CD4-positive, CD25-positive, alpha-beta regulatory T cell (primary cell): ENCODE measurements at regions not wholly inside any gene's neighbourhood (a gene's known extent, or its start where the extent isn't known, plus 50 kb on each side); places are given as distances from the start of the nearest gene placed in this dataset.

Experiments used
- ATAC-seq, 2 donors: fragments of 150-1000 bp; cut with Tn5 transposase; one replicate each; pipeline ENCODE4 v1.10.0; 2021; ENCODE audit warnings: low read depth in 2 of 2, moderate number of reproducible peaks in 2 of 2, moderate library complexity in 1 of 2
- DNase-seq, 3 donors: peaks; one replicate each; pipeline versions ENCODE4 v3.0.0 to v3.0.0-alpha.2; 2012 to 2022; ENCODE audit warnings: mixed read lengths in 1 of 3
- H3K27ac ChIP-seq: one replicate; pipeline ENCODE4 v1.7.0; 2013; ENCODE audit warnings: mild to moderate bottlenecking, low read length; ENCODE audit not compliant: insufficient read depth, poor library complexity, severe bottlenecking
- H3K27me3 ChIP-seq: one replicate; pipeline ENCODE4 v1.7.0; 2013; ENCODE audit warnings: low read length; ENCODE audit not compliant: control insufficient read depth, insufficient read depth
- H3K36me3 ChIP-seq: one replicate; pipeline ENCODE4 v1.7.0; 2013; ENCODE audit warnings: mild to moderate bottlenecking, low read length, moderate library complexity; ENCODE audit not compliant: control insufficient read depth, insufficient read depth
- H3K4me1 ChIP-seq: 2 replicates; pipeline ENCODE4 v1.7.0; 2013; ENCODE audit warnings: mild to moderate bottlenecking, low read length; ENCODE audit not compliant: insufficient read depth, control insufficient read depth, poor library complexity, severe bottlenecking
- H3K4me3 ChIP-seq: one replicate; pipeline ENCODE4 v1.7.0; 2013; ENCODE audit warnings: low read depth, mild to moderate bottlenecking, low read length, moderate library complexity
- H3K9me3 ChIP-seq, 2 experiments: 1 replicate in 1 of 2; 2 replicates in 1 of 2; pipeline ENCODE4 v1.7.0; 2013; ENCODE audit warnings: low read length in 2 of 2, mild to moderate bottlenecking in 1 of 2, moderate library complexity in 1 of 2; ENCODE audit not compliant: control insufficient read depth in 2 of 2
- H3K27ac Mint-ChIP-seq, 3 donors: one replicate each; pipeline ENCODE4 v1.8.0; 2020 to 2022; ENCODE audit warnings: mild to moderate bottlenecking in 3 of 3, mixed read lengths in 3 of 3, moderate library complexity in 2 of 3
- H3K27me3 Mint-ChIP-seq: one replicate; pipeline ENCODE4 v1.8.0; 2022; ENCODE audit warnings: mild to moderate bottlenecking, mixed read lengths
- H3K36me3 Mint-ChIP-seq: one replicate; pipeline ENCODE4 v1.8.0; 2020; ENCODE audit warnings: mixed read lengths
- H3K4me1 Mint-ChIP-seq, 4 donors: one replicate each; pipeline ENCODE4 v1.8.0; 2020 to 2022; ENCODE audit warnings: mixed read lengths in 4 of 4, mild to moderate bottlenecking in 1 of 4
- H3K4me3 Mint-ChIP-seq, 4 donors: one replicate each; pipeline ENCODE4 v1.8.0; 2020 to 2022; ENCODE audit warnings: mild to moderate bottlenecking in 4 of 4, mixed read lengths in 4 of 4, moderate library complexity in 3 of 4
- H3K9me3 Mint-ChIP-seq, 7 donors: one replicate each; pipeline ENCODE4 v1.8.0; 2020 to 2022; ENCODE audit warnings: mixed read lengths in 7 of 7, mild to moderate bottlenecking in 3 of 7, moderate library complexity in 2 of 7

GRCh38 chr6:54010340-54011276 is 100.6 kb upstream of the MLIP start:
- H3K4me1 ChIP-seq: no peaks in the 10 kb centered on the region
- H3K27ac Mint-ChIP-seq: no peak overlapping the region
- H3K27ac ChIP-seq: no peak overlapping the region
- H3K36me3 Mint-ChIP-seq: no peaks in the 10 kb centered on the region
- H3K4me3 Mint-ChIP-seq: no peak overlapping the region
- no peaks in the 10 kb centered on the region for H3K4me1 Mint-ChIP-seq
- no peak overlapping the region for H3K4me3 ChIP-seq
- no peaks in the 10 kb centered on the region for H3K36me3 ChIP-seq
- ATAC-seq: no peak
- H3K27me3 ChIP-seq: no peaks in the 10 kb centered on the region
- DNase-seq: no peak
- H3K9me3 Mint-ChIP-seq: peaks cover 0 to 3% (median 0%) of the 10 kb centered on the region in 7 donors
- H3K9me3 ChIP-seq: no peaks in the 10 kb centered on the region
- H3K27me3 Mint-ChIP-seq: no peaks in the 10 kb centered on the region

DNA sequence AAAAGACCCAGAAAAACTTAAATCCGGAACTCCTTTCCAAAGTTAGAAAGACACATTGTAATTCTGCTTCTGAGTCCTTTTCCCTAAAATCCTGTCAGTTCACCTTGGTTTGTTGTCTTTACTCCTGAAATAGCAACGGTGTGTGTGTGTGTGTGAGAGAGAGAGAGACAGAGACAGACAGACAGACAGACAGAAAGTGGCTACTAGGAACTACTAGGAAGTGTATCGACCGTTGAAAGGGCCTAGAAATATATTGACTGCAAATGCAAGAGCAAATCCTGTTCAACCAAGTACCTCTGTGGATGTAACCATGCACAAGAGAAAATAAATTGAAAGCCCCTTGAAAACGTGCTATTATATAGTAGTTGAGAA is 100.0 kb upstream of the MLIP start:
- Histone ChIP-seq H3K27me3 (no peaks in the 10 kb centered on the region), H3K4me3 (no peak overlapping the region), H3K9me3 (no peaks in the 10 kb centered on the region), H3K36me3 (no peaks in the 10 kb centered on the region), H3K27ac (no peak overlapping the region), H3K4me1 (no peaks in the 10 kb centered on the region)
- no peak for ATAC-seq
- no peak for DNase-seq
- no peak overlapping the region for H3K27ac Mint-ChIP-seq
- no peak overlapping the region for H3K4me3 Mint-ChIP-seq
- H3K27me3 Mint-ChIP-seq: no peaks in the 10 kb centered on the region
- no peaks in the 10 kb centered on the region for H3K4me1 Mint-ChIP-seq
- H3K36me3 Mint-ChIP-seq: no peaks in the 10 kb centered on the region
- peaks cover 0 to 3% (median 0%) of the 10 kb centered on the region in 7 donors for H3K9me3 Mint-ChIP-seq

DNA sequence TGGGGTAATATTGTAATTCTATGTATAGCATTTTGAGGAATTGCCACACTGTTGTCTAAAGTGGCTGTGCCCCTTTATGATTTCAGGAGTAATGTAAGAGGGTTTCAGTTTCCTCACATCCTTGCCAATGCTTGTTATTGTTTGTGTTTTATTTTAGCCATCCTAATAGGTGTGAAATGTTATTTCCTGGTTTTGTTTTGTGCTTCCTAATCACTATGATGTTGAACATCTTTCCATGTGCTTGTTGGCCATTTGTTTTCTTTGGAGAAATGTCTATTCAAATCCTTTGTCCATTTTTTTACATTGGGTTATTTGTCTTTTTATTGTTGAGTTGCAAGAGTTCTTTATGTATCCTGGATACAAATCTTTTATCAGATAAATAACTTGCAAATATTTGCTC is 97.3 kb upstream of the MLIP start:
- Mint-ChIP-seq H3K9me3 (no peaks in the 10 kb centered on the region), H3K27ac (no peak overlapping the region), H3K27me3 (no peaks in the 10 kb centered on the region), H3K36me3 (no peaks in the 10 kb centered on the region), H3K4me1 (no peaks in the 10 kb centered on the region), H3K4me3 (no peak overlapping the region)
- no peak overlapping the region for H3K27ac ChIP-seq
- no peaks in the 10 kb centered on the region for H3K4me1 ChIP-seq
- ATAC-seq (no peak), DNase-seq (no peak)
- H3K36me3 ChIP-seq: no peaks in the 10 kb centered on the region
- H3K27me3 ChIP-seq: no peaks in the 10 kb centered on the region
- no peak overlapping the region for H3K4me3 ChIP-seq
- no peaks in the 10 kb centered on the region for H3K9me3 ChIP-seq

GRCh38 chr6:54014440-54014839 is 96.8 kb upstream of the MLIP start:
- Histone ChIP-seq H3K4me3 (no peak overlapping the region), H3K36me3 (no peaks in the 10 kb centered on the region), H3K4me1 (no peaks in the 10 kb centered on the region), H3K9me3 (no peaks in the 10 kb centered on the region), H3K27me3 (no peaks in the 10 kb centered on the region), H3K27ac (no peak overlapping the region)
- no peak for ATAC-seq
- Mint-ChIP-seq H3K9me3 (no peaks in the 10 kb centered on the region), H3K27ac (no peak overlapping the region), H3K4me3 (no peak overlapping the region), H3K27me3 (no peaks in the 10 kb centered on the region), H3K36me3 (no peaks in the 10 kb centered on the region), H3K4me1 (no peaks in the 10 kb centered on the region)
- DNase-seq: no peak

GRCh38 chr6:54017877-54018276 is 93.4 kb upstream of the MLIP start:
- Histone ChIP-seq H3K36me3 (no peaks in the 10 kb centered on the region), H3K27me3 (no peaks in the 10 kb centered on the region), H3K27ac (no peak overlapping the region), H3K9me3 (no peaks in the 10 kb centered on the region), H3K4me1 (no peaks in the 10 kb centered on the region), H3K4me3 (no peak overlapping the region)
- Mint-ChIP-seq H3K27me3 (no peaks in the 10 kb centered on the region), H3K27ac (no peak overlapping the region), H3K4me3 (no peak overlapping the region), H3K36me3 (no peaks in the 10 kb centered on the region), H3K9me3 (no peaks in the 10 kb centered on the region), H3K4me1 (no peaks in the 10 kb centered on the region)
- DNase-seq (no peak), ATAC-seq (no peak)

DNA sequence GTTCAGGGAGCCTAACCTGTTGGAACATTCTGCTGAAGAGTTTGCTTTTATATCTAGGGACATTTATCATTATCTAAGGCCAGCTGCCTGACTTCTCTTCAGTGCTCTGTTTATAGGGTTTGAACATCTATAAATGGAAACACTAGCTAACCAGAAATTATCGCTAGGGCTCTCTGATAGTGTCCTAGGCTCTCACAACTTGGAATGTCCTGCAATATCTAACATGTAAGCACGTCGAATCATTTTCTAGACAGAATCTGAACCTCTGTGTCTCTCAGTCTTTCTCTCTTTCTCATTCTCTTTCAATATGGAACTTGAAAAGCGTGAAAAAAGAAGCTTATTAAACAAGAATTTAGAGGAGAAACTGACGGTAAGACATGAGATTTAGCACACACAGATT is 92.5 kb upstream of the MLIP start:
- no peak overlapping the region for H3K4me3 ChIP-seq
- no peak overlapping the region for H3K4me3 Mint-ChIP-seq
- H3K36me3 ChIP-seq: no peaks in the 10 kb centered on the region
- no peaks in the 10 kb centered on the region for H3K36me3 Mint-ChIP-seq
- no peaks in the 10 kb centered on the region for H3K9me3 ChIP-seq
- H3K27ac ChIP-seq: no peak overlapping the region
- H3K27me3 ChIP-seq: no peaks in the 10 kb centered on the region
- H3K4me1 Mint-ChIP-seq: no peaks in the 10 kb centered on the region
- H3K4me1 ChIP-seq: no peaks in the 10 kb centered on the region
- ATAC-seq (no peak), DNase-seq (no peak)
- no peaks in the 10 kb centered on the region for H3K9me3 Mint-ChIP-seq
- no peak overlapping the region for H3K27ac Mint-ChIP-seq
- H3K27me3 Mint-ChIP-seq: no peaks in the 10 kb centered on the region

- no peaks in the 10 kb centered on the region for H3K27me3 ChIP-seq
- no peak overlapping the region for H3K4me3 ChIP-seq
- no peaks in the 10 kb centered on the region for H3K9me3 ChIP-seq
- H3K27me3 Mint-ChIP-seq: no peaks in the 10 kb centered on the region
- no peaks in the 10 kb centered on the region for H3K36me3 ChIP-seq
- no peaks in the 10 kb centered on the region for H3K9me3 Mint-ChIP-seq
- H3K4me1 ChIP-seq: no peaks in the 10 kb centered on the region
- H3K27ac Mint-ChIP-seq: no peak overlapping the region
- DNase-seq (no peak), ATAC-seq (no peak)
- no peak overlapping the region for H3K27ac ChIP-seq
- no peaks in the 10 kb centered on the region for H3K36me3 Mint-ChIP-seq
- H3K4me3 Mint-ChIP-seq: no peak overlapping the region
- no peaks in the 10 kb centered on the region for H3K4me1 Mint-ChIP-seq
Observed at GRCh38 chr6:54019860-54020259, 91.4 kb upstream of the MLIP start.

- Histone ChIP-seq H3K36me3 (no peaks in the 10 kb centered on the region), H3K4me3 (no peak overlapping the region), H3K27ac (no peak overlapping the region), H3K9me3 (no peaks in the 10 kb centered on the region), H3K27me3 (no peaks in the 10 kb centered on the region), H3K4me1 (no peaks in the 10 kb centered on the region)
- Mint-ChIP-seq H3K9me3 (no peaks in the 10 kb centered on the region), H3K4me1 (no peaks in the 10 kb centered on the region), H3K4me3 (no peak overlapping the region), H3K27ac (no peak overlapping the region), H3K27me3 (no peaks in the 10 kb centered on the region), H3K36me3 (no peaks in the 10 kb centered on the region)
- DNase-seq: no peak
- no peak for ATAC-seq
Observed at GRCh38 chr6:54020334-54020733, 90.9 kb upstream of the MLIP start.
